ENCODE measurements at regions not wholly inside any gene's neighbourhood (a gene's known extent, or its start where the extent isn't known, plus 50 kb on each side); places are given as distances from the start of the nearest gene placed in this dataset.

DNA sequence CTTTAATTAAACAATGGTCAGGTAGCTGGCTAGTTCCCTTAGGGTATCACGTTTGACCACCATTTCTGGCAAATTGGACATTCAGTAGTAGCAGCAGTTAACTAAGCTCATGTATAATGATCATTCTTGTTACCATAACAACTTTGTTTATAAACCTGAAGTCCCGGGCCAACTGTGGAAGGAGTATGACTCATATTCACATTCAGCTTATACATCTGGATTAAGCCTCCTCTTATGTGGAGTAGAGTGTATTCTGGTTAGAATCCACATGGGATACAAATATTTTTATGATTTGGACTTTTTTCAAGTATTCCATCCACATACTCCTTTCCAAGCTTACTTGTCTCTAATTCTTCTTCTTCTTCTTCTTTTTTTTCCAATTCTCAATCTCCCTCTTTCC lies 70.3 kb upstream of the ZSWIM2 start:
- no peak for DNase-seq

- DNase-seq: no peak
These were observed 69.5 kb upstream of the ZSWIM2 start for GRCh38 chr2:186918495-186918894.

- no peak for DNase-seq
These were observed 68.9 kb upstream of the ZSWIM2 start for GRCh38 chr2:186917866-186918265.

GRCh38 chr2:186913870-186914269 lies 64.9 kb upstream of the ZSWIM2 start:
- no peak for DNase-seq

DNA sequence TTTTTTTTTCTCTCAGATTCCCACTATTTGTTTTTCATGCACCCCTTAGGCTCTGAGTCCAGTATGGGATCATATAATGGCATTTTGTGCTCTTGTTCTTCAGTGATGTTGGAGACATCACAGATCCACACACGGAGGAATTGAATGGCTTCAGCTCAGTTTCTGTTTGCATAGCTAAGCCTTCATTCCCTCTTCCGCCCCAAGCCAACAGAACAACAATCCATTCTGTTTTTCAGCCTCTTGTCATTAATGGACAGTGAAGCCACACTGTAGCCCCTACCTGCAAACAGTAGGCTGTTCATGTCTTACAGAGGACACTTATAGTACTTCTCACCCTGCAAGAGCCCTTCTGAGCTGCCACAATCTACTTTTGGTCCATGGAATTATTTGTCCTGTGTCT lies 64.0 kb upstream of the ZSWIM2 start:
- DNase-seq: no peak

- DNase-seq: no peak
These were observed 62.6 kb upstream of the ZSWIM2 start for GRCh38 chr2:186911551-186912085.

- no peak for DNase-seq
These were observed 62.0 kb upstream of the ZSWIM2 start for GRCh38 chr2:186910996-186911395.

GRCh38 chr2:186909095-186909494 lies 60.1 kb upstream of the ZSWIM2 start:
- DNase-seq: no peak

DNA sequence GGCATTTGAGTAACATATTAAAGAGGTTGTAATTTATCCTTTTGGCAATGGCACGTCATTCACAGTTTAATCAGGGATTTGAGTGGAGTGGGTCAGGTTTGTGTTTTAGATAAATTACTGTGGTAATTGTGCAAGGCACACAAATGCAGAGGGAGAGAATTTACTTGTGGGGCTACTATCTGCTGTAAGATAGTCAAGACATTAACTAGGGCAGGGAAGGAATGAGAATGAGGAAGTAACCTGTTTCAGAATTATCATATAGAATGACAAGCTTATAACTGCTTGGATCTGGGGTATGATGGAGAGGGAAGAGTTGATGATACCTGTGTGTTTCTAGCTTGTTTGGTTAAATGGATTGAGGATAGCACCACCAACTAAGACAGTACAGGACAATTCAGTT lies 58.9 kb upstream of the ZSWIM2 start:
- DNase-seq: no peak

- no peak for DNase-seq
These were observed 54.2 kb upstream of the ZSWIM2 start for GRCh38 chr2:186903216-186903615.
